ENCODE measurements at regions not wholly inside any gene's neighbourhood (a gene's known extent, or its start where the extent isn't known, plus 50 kb on each side); places are given as distances from the start of the nearest gene placed in this dataset.
"Not testable (repeated sequence)": the region's sequence is repeated elsewhere in the genome, so short reads cannot be mapped to it uniquely, and the experiment has no call there.

DNA sequence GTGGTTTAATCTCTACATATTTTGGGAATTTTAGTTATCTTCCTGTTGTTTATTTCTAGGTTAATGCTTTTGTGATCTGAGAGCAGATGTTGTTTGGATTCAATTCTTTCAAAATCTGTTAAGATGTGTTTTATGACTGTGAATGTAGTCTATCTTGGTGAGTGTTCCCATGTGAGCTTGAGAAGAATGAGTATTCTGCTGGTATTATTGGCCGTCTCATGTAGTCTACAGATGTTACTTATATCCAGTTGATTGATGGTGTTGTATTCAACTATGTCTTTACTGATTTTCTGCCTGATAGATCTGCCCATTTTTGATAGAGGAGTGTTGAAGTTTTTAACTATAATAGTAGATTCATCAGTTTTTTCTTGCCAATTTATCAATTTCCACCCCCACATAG, 141.4 kb upstream of the FOXP2 start:
- DNase-seq = no peak

DNA sequence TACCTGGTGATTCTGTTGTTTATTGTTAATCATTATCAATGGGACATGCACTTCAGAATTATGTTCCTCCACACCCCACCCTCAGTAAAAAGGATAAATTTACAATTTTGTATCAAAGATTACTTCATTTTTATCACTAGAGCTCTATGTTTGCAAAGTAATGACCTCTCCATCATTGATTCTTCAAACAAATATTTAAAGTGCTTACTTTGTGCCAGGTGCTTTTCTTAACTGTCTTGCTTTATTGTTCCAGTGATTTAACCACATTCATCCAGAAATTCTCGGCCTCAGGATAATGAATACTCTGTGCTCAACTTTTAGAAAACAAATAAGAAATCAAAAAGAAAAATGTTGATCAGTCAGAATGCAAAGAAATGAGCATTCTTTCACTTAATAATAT, 144.9 kb upstream of the FOXP2 start:
- no peak for DNase-seq

- DNase-seq = not testable (repeated sequence)
Measured at GRCh38 chr7:114267550-114267949, 147.1 kb upstream of the FOXP2 start.

- DNase-seq = no peak
Measured at GRCh38 chr7:114264023-114264422, 150.6 kb upstream of the FOXP2 start.

GRCh38 chr7:114263219-114263618, 151.4 kb upstream of the FOXP2 start:
- no peak for DNase-seq

GRCh38 chr7:114255404-114255841, 159.2 kb upstream of the FOXP2 start:
- no peak for DNase-seq

GRCh38 chr7:114243646-114244045, 171.0 kb upstream of the FOXP2 start:
- no peak for DNase-seq

DNA sequence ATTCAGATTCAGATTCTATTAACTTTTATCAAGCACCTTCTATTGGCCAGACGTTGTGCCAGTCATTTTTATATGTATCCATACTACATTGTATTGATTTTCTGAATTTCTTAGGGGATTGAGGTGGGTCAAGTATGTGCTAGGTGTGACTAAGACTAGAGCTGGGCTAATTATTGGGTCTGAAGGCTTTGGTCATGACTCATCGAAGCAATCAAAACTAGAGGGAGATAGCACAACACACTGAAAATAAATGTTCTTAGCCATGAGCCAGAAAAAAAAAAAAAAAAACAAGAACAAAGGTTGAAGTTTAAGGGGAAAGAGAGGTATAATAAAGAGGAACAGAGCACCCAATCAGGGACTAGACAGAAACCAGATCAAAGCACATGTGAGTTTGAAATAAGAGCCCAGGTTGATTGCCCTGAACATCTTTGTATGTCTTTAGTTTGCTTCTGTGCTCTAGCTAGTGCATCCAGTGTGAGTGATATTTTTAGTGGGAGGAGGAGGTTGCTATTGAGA, 171.6 kb upstream of the FOXP2 start:
- DNase-seq = no peak

- no peak for DNase-seq
Measured at GRCh38 chr7:114229246-114229645, 185.4 kb upstream of the FOXP2 start.

DNA sequence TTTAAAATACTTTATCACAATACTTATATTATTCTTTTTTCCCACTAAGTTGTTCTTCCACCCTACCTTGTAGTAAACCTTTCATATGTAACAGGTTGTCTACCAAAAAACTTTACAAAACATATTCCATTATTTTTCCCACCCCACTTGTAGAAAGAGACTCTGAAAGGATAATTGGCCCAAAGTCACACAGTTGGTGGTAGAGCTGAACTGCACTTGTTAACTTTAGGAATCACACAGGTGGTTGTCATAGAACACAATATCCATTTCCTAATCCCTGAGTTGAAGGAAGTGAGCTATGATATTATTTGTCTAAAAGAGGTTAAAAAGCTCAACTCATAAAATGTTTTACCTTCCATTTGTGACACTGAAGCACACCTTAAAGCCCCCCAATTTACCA, 188.8 kb upstream of the FOXP2 start:
- DNase-seq = no peak

GRCh38 chr7:114218283-114218682, 196.3 kb upstream of the FOXP2 start:
- DNase-seq = no peak

DNA sequence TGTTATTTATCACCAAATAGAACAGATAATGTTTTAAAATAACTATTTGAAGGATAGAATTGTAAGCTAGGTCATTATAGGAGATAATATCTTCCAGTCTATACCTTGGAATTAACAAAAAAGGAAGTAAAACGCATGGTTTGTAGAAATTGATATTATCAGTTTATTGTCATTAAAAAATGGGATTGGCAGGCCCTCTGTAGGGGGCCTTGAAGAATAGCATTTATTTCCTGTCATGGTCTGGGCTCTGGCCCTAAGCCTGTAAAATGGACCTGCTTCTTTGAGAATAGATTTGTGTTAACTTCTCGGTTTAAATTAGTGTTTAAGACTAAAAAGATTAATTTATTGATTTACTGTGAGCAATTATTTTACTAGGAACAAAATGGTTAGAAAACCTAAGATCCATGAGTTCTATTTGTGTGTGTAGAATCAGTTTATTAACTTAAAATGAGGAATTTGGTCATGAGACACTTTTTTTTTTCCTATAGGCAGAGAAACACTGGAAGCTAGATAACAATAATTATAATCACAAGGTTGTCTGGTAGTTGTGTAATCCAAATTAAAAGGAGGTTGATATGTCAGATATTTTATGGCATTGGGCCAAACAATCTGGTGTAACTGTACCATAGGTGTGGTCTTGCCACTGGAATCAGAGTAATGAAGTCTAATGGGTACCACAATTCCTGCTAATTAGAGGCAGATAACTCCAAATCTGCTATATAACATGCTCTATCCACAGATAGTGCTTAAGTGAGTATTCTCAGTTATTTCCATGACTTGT, 197.4 kb upstream of the FOXP2 start:
- DNase-seq = no peak

GRCh38 chr7:114214466-114214865, 200.1 kb upstream of the FOXP2 start:
- no peak for DNase-seq

- no peak for DNase-seq
Measured at GRCh38 chr7:114212721-114213429, 201.7 kb upstream of the FOXP2 start.

GRCh38 chr7:114209968-114210367, 204.6 kb upstream of the FOXP2 start:
- DNase-seq = no peak

DNA sequence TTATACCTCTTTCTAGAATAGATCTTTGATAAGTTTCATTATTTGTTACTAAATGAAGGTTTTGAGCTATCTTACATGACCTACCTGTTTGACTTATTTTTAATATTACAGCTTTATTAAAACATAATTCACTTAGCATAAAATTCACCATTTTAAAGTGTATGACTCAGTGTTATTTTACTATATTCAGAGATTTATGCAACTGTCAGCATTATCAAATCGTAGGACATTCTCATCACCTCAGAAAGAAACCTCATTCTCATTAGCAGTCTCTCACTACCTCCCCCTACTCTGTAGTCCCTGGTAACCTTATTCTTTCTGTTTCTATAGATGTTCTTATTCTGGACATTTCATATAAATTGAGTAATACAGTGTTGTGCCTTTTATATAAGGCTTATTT, 207.9 kb upstream of the FOXP2 start:
- no peak for DNase-seq

DNA sequence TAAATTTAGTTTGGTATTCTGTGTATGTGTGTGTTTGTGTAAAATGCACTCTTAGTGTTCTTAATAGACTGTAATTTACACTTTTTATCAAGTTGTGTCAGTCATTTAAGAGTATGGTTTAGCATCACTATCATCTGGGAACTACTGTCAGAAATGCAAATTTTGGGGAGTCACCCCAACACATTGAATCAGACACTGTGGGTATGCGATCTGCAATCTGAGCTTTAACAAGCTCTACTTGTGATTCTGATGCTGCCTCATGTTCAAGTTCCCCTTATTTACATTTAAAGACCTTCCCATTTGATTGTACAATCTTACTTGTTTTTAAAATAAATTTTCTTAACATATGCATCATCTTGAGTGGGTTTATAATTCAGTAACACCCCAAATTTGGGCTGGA, 218.1 kb upstream of the FOXP2 start:
- DNase-seq = no peak

DNA sequence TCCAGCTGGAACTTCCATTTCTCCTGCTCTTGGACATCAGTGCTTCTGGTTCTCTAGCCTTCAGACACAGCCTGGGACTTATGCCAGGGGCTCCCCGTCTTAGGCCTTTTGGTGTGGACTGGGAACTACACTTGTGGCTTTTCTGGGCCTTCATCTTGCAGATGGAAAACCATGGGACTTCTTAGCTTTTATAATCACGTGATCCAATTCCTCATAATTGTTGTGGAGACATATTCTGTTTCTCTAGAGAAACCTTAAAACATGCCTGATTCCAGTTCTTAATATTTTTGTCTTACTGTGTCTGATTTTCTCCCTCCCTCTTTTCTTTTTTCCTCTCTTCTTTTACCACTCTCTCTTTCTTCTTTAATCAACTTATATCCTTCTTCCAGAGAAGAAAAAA, 224.2 kb upstream of the FOXP2 start:
- no peak for DNase-seq

- no peak for DNase-seq
Measured at GRCh38 chr7:114183311-114184088, 231.1 kb upstream of the FOXP2 start.

- no peak for DNase-seq
Measured at GRCh38 chr7:114182837-114183236, 231.8 kb upstream of the FOXP2 start.

- DNase-seq = no peak
Measured at GRCh38 chr7:114181280-114181679, 233.3 kb upstream of the FOXP2 start.

DNA sequence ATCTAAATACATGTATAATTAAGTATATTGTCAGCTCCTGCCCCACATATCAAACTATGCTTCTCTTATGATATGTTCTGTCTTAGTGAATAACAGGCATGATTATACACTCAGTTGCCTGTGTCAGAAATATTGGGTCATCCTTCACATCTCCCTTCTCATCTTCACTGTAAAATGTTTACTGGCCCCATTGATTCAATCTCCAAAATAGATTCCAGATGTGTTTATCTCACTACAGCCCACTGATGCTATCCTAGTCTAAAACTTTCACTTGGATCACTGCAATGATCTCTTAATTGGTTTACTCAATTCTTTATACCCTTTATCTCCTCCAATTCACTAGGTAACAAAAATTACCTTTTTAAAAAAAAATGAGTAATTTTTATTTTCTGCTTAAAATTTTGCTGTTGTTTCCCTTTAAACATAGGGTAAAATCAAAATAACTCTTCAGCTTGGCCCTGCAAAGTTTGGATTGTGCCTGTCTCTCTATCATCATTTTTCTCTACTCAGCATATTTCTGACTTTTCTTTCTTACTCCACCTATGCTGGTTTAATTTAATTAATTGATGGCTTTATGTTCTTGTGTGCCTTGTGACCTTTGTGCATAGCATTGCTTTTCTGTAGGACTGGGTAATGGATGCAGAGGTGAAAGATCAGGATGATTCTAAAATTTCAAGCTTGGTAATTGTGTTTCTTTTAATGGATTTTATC, 233.9 kb upstream of the FOXP2 start:
- DNase-seq = no peak
